Mesenchymal stem cell (in vitro differentiated cells and primary cell): ENCODE measurements at regions not wholly inside any gene's neighbourhood (a gene's known extent, or its start where the extent isn't known, plus 50 kb on each side); places are given as distances from the start of the nearest gene placed in this dataset.

Source experiments
- DNase-seq: peaks from one replicate; pipeline ENCODE4 v3.0.0-alpha.2; 2013
- H2AFZ ChIP-seq: one replicate; pipeline ENCODE4 v1.6.1; 2013; ENCODE audit warnings: low read depth, mild to moderate bottlenecking, control low read depth, inconsistent platforms, low read length, moderate library complexity
- H2AK5ac ChIP-seq: 2 replicates; pipeline ENCODE4 v1.6.1; 2013; ENCODE audit warnings: low read length, moderate library complexity, mild to moderate bottlenecking, inconsistent platforms; ENCODE audit not compliant: severe bottlenecking
- H2BK120ac ChIP-seq: one replicate; pipeline ENCODE4 v1.6.1; 2013; ENCODE audit warnings: low read depth, mild to moderate bottlenecking, inconsistent platforms, low read length, moderate library complexity
- H2BK12ac ChIP-seq, 2 experiments: one replicate each; pipeline ENCODE4 v1.6.1; 2013; ENCODE audit warnings: inconsistent platforms in 2 of 2, low read length in 2 of 2, mild to moderate bottlenecking in 2 of 2, moderate library complexity in 2 of 2, control low read depth in 1 of 2
- H2BK15ac ChIP-seq: one replicate; pipeline ENCODE4 v1.6.1; 2013; ENCODE audit warnings: mild to moderate bottlenecking, low read depth, inconsistent platforms; ENCODE audit not compliant: poor library complexity, severe bottlenecking
- H2BK5ac ChIP-seq: 2 replicates; pipeline ENCODE4 v1.6.1; 2013; ENCODE audit warnings: low read depth, mild to moderate bottlenecking, low read length, control low read depth, inconsistent platforms; ENCODE audit not compliant: poor library complexity, severe bottlenecking
- H3K14ac ChIP-seq, 2 experiments: one replicate each; pipeline ENCODE4 v1.6.1; 2013; ENCODE audit warnings: inconsistent platforms in 2 of 2, low read length in 2 of 2, control low read depth in 1 of 2, mild to moderate bottlenecking in 1 of 2, moderate library complexity in 1 of 2
- H3K18ac ChIP-seq, 2 experiments: one replicate each; pipeline ENCODE4 v1.6.1; 2013; ENCODE audit warnings: inconsistent platforms in 2 of 2, low read length in 2 of 2, control low read depth in 1 of 2, low read depth in 1 of 2, mild to moderate bottlenecking in 1 of 2
- H3K23ac ChIP-seq, 2 experiments: one replicate each; pipeline ENCODE4 v1.6.1; 2013; ENCODE audit warnings: inconsistent platforms in 2 of 2, low read length in 2 of 2, mild to moderate bottlenecking in 2 of 2, moderate library complexity in 2 of 2, control low read depth in 1 of 2
- H3K27ac ChIP-seq: 2 replicates; pipeline ENCODE4 v1.5.1; 2013; ENCODE audit warnings: mild to moderate bottlenecking, moderate library complexity, low read length, control low read depth, inconsistent platforms; ENCODE audit not compliant: poor library complexity, severe bottlenecking
- H3K27me3 ChIP-seq, 2 experiments: 2 replicates each; pipeline versions ENCODE4 v1.6.1 to v1.7.0; 2013; ENCODE audit warnings: low read length in 2 of 2, mild to moderate bottlenecking in 2 of 2, moderate library complexity in 2 of 2, control low read depth in 1 of 2, inconsistent platforms in 1 of 2; ENCODE audit not compliant: control insufficient read depth in 1 of 2, insufficient read depth in 1 of 2
- H3K36me3 ChIP-seq, 2 experiments: 2 replicates each; pipeline versions ENCODE4 v1.6.1 to v1.7.0; 2013; ENCODE audit warnings: low read length in 2 of 2, control low read depth in 1 of 2, inconsistent platforms in 1 of 2, low read depth in 1 of 2, mild to moderate bottlenecking in 1 of 2; ENCODE audit not compliant: insufficient read depth in 2 of 2, control insufficient read depth in 1 of 2
- H3K4ac ChIP-seq, 2 experiments: one replicate each; pipeline ENCODE4 v1.6.1; 2013; ENCODE audit warnings: inconsistent platforms in 2 of 2, low read length in 2 of 2, mild to moderate bottlenecking in 2 of 2, moderate library complexity in 2 of 2, control low read depth in 1 of 2, low read depth in 1 of 2
- H3K4me1 ChIP-seq: 2 replicates; pipeline ENCODE4 v1.6.1; 2013; ENCODE audit warnings: low read depth, low read length, control low read depth; ENCODE audit not compliant: control insufficient read depth, insufficient read depth
- H3K4me2 ChIP-seq: 2 replicates; pipeline ENCODE4 v1.6.1; 2013; ENCODE audit warnings: low read length, mild to moderate bottlenecking, inconsistent platforms; ENCODE audit not compliant: poor library complexity, severe bottlenecking
- H3K4me3 ChIP-seq, 2 experiments: 2 replicates each; pipeline versions ENCODE4 v1.5.1 to v1.7.0; 2013; ENCODE audit warnings: low read length in 2 of 2, mild to moderate bottlenecking in 2 of 2, control low read depth in 1 of 2, low read depth in 1 of 2; ENCODE audit not compliant: insufficient read depth in 1 of 2
- H3K79me1 ChIP-seq: replicated peaks from 2 replicates; pipeline ENCODE4 v1.6.1; 2013; ENCODE audit warnings: mild to moderate bottlenecking, control low read depth, low read length, inconsistent platforms; ENCODE audit not compliant: poor library complexity, severe bottlenecking
- H3K9ac ChIP-seq: 2 replicates; pipeline ENCODE4 v1.7.0; 2013; ENCODE audit warnings: mild to moderate bottlenecking, low read length, moderate library complexity
- H3K9me3 ChIP-seq: 2 replicates; pipeline ENCODE4 v1.7.0; 2013; ENCODE audit warnings: mild to moderate bottlenecking, low read length; ENCODE audit not compliant: control insufficient read depth
- H4K8ac ChIP-seq: one replicate; pipeline ENCODE4 v1.6.1; 2013; ENCODE audit warnings: inconsistent platforms, mild to moderate bottlenecking, low read length, moderate library complexity
- H4K91ac ChIP-seq: one replicate; pipeline ENCODE4 v1.6.1; 2013; ENCODE audit warnings: mild to moderate bottlenecking, low read length, inconsistent platforms
- whole genome bisulfite sequencing: methylation state at CpG from one replicate; pipeline ENCODE4 v1.1.7; 2013; ENCODE audit warnings: mixed read lengths; 5-methylcytosine and 5-hydroxymethylcytosine counted together

DNA sequence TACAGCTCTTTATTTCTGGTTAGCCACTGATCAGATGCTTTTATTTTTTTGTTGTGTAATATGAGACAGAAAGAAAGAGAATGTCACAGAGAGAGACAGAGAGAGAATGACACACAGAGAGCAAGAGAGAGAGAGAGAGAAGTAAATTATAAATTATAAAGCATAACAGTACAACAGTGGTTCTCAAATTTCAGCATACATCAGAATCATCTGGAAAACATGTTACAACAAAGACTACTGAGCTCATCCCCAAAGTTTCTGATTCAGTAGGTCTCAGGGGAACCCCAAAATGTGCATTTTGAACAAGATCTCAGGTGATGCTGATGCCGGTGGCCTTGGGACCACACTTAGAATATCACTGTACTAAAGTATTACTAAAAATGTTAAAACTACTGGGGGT is 245.8 kb upstream of the DIAPH2 start:
- no peaks in the 10 kb centered on the region for H3K27me3 ChIP-seq
- H2AK5ac ChIP-seq, result no peak overlapping the region
- no peak overlapping the region for H2BK12ac ChIP-seq
- no peak overlapping the region for H2AFZ ChIP-seq
- H4K91ac ChIP-seq, result no peak overlapping the region
- no peak overlapping the region for H2BK5ac ChIP-seq
- no peaks in the 10 kb centered on the region for H3K9me3 ChIP-seq
- no peak overlapping the region for H3K4ac ChIP-seq
- no peak overlapping the region for H2BK15ac ChIP-seq
- no peak overlapping the region for H3K23ac ChIP-seq
- no peak overlapping the region for H3K18ac ChIP-seq
- no peak overlapping the region for H3K4me2 ChIP-seq
- no peak overlapping the region for H3K4me3 ChIP-seq
- no peak overlapping the region for H3K9ac ChIP-seq
- no peak overlapping the region for H3K14ac ChIP-seq
- no peaks in the 10 kb centered on the region for H3K4me1 ChIP-seq
- WGBS, result no CpG with 5 or more reads among the region's 1 CpG
- H3K36me3 ChIP-seq, result no peaks in the 10 kb centered on the region
- no peaks in the 10 kb centered on the region for H3K79me1 ChIP-seq
- no peak overlapping the region for H4K8ac ChIP-seq
- DNase-seq, result no peak
- no peak overlapping the region for H2BK120ac ChIP-seq
- no peak overlapping the region for H3K27ac ChIP-seq

DNA sequence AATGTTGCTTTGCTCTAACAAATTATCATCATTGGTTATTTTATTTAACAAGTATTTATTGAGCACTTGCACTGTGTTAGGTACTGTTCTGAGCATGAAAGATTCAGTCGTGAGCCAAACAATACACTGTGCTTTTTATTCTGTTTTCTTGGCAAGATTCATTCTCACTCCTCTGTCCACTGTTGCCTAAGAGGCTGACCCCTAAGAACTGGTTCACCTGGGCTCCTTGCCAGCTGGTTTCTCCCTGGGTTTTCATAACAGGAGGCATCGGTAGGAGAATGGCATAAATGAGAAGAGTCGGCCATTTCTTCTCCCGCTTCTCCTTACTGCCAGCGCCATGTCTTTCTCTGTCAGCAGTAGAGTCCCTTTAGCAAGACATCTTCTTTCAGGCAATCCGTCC is 243.7 kb upstream of the DIAPH2 start:
- Histone ChIP-seq H4K8ac (no peak overlapping the region), H2AK5ac (no peak overlapping the region), H3K27me3 (no peaks in the 10 kb centered on the region), H3K23ac (no peak overlapping the region), H3K14ac (no peak overlapping the region), H3K4me2 (no peak overlapping the region), H3K79me1 (no peaks in the 10 kb centered on the region), H3K4me1 (no peaks in the 10 kb centered on the region), H3K4ac (no peak overlapping the region), H2AFZ (no peak overlapping the region), H3K36me3 (no peaks in the 10 kb centered on the region), H3K9me3 (no peaks in the 10 kb centered on the region), H2BK15ac (no peak overlapping the region), H2BK120ac (no peak overlapping the region), H3K9ac (no peak overlapping the region), H3K18ac (no peak overlapping the region), H4K91ac (no peak overlapping the region), H3K27ac (no peak overlapping the region), H2BK5ac (no peak overlapping the region), H2BK12ac (no peak overlapping the region), H3K4me3 (no peak overlapping the region)
- no peak for DNase-seq
- 97% methylated on average over 6 of the region's 6 CpGs for WGBS

DNA sequence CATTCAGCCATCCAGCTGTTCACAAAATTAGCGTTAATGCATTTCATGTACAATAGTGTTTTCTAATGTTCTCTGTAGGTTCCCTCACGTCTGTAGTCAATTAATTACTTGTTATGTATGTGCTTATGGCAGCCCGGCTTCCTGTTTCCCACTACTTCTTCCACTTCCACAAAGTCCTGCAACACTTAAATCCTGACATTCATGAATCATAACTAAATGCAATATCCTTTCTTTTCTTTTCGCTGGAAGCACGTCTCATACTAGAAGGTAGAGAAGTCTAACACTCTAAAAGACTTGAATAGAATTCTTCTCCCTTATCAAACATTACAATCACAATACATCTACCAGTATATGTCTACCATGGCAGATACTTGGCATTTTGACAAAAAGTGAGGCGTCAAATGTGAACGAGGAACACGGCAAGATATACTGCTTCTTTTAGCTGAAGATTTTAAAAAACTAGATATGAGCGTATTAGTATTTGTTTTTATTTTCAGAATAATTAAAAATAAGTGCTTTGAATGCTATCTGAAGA is 239.0 kb upstream of the DIAPH2 start:
- Histone ChIP-seq H3K18ac (no peak overlapping the region), H3K4me3 (no peak overlapping the region), H3K27me3 (no peaks in the 10 kb centered on the region), H2BK15ac (no peak overlapping the region), H2BK5ac (no peak overlapping the region), H3K4ac (no peak overlapping the region), H4K8ac (no peak overlapping the region), H2BK12ac (no peak overlapping the region), H3K4me1 (no peaks in the 10 kb centered on the region), H2AFZ (no peak overlapping the region), H3K23ac (no peak overlapping the region), H3K14ac (no peak overlapping the region), H3K27ac (no peak overlapping the region), H4K91ac (no peak overlapping the region), H3K9ac (no peak overlapping the region), H3K9me3 (no peaks in the 10 kb centered on the region), H3K36me3 (no peaks in the 10 kb centered on the region), H3K4me2 (no peak overlapping the region), H3K79me1 (no peaks in the 10 kb centered on the region), H2BK120ac (no peak overlapping the region), H2AK5ac (no peak overlapping the region)
- no peak for DNase-seq
- WGBS, result 57% methylated on average over 3 of the region's 9 CpGs

GRCh38 chrX:96446524-96446923 is 238.1 kb upstream of the DIAPH2 start:
- Histone ChIP-seq H3K14ac (no peak overlapping the region), H2AK5ac (no peak overlapping the region), H3K23ac (no peak overlapping the region), H3K36me3 (no peaks in the 10 kb centered on the region), H3K79me1 (no peaks in the 10 kb centered on the region), H2BK120ac (no peak overlapping the region), H3K9me3 (no peaks in the 10 kb centered on the region), H3K4ac (no peak overlapping the region), H2BK15ac (no peak overlapping the region), H4K8ac (no peak overlapping the region), H2AFZ (no peak overlapping the region), H3K4me1 (no peaks in the 10 kb centered on the region), H3K9ac (no peak overlapping the region), H2BK12ac (no peak overlapping the region), H3K4me3 (no peak overlapping the region), H2BK5ac (no peak overlapping the region), H3K4me2 (no peak overlapping the region), H3K18ac (no peak overlapping the region), H4K91ac (no peak overlapping the region), H3K27me3 (no peaks in the 10 kb centered on the region), H3K27ac (no peak overlapping the region)
- no peak for DNase-seq
- WGBS, result 94% methylated on average over 1 of the region's 3 CpGs
